ENCODE measurements at regions not wholly inside any gene's neighbourhood (a gene's known extent, or its start where the extent isn't known, plus 50 kb on each side); places are given as distances from the start of the nearest gene placed in this dataset.

- Histone ChIP-seq H2AFZ (no peak overlapping the region), H3K79me2 (no peaks in the 10 kb centered on the region), H3K36me3 (replicated peaks; ENCODE audit: insufficient read depth, low read depth) (no peaks in the 10 kb centered on the region), H3K4me2 (no peak overlapping the region), H3K9me3 (ENCODE audit: low read depth) (no peaks in the 10 kb centered on the region), H3K4me3 (no peak overlapping the region), H3K4me1 (ENCODE audit: insufficient read depth) (no peaks in the 10 kb centered on the region), H3K27ac (no peak overlapping the region), H3K27me3 (no peaks in the 10 kb centered on the region), H3K9me2 (replicated peaks; ENCODE audit: insufficient read depth) (no peaks in the 10 kb centered on the region), H4K20me1 (ENCODE audit: insufficient read depth, poor library complexity, severe bottlenecking) (no peaks in the 10 kb centered on the region)
- TF ChIP-seq EZH2phosphoT487 (IDR thresholded peaks at IDR 0.05; ENCODE audit: low read depth, severe bottlenecking, unreplicated experiment): no peak
- TF ChIP-seq EZH2 (IDR thresholded peaks at IDR 0.05; ENCODE audit: borderline replicate concordance): no peak
- no peak for TF ChIP-seq CTCF (IDR thresholded peaks at IDR 0.05; ENCODE audit: poor library complexity)
- no peak for DNase-seq (ENCODE audit: low spot score)
- 83% methylated on average over 3 of the region's 3 CpGs for WGBS (ENCODE audit: low lambda C conversion rate, missing lambda C conversion rate)
These were observed 825.7 kb upstream of the MAP3K7 start for GRCh38 chr6:91412532-91412931.

- 90% methylated on average over 3 of the region's 3 CpGs for WGBS (ENCODE audit: low lambda C conversion rate, missing lambda C conversion rate)
- H3K4me2 ChIP-seq: no peak overlapping the region
- H3K9me3 ChIP-seq (ENCODE audit: low read depth): no peaks in the 10 kb centered on the region
- no peaks in the 10 kb centered on the region for H3K27me3 ChIP-seq
- no peaks in the 10 kb centered on the region for H3K9me2 ChIP-seq (replicated peaks; ENCODE audit: insufficient read depth)
- no peak overlapping the region for H2AFZ ChIP-seq
- no peak for DNase-seq (ENCODE audit: low spot score)
- H3K4me3 ChIP-seq: no peak overlapping the region
- H4K20me1 ChIP-seq (ENCODE audit: insufficient read depth, poor library complexity, severe bottlenecking): no peaks in the 10 kb centered on the region
- no peak for TF ChIP-seq EZH2 (IDR thresholded peaks at IDR 0.05; ENCODE audit: borderline replicate concordance)
- no peaks in the 10 kb centered on the region for H3K79me2 ChIP-seq
- H3K27ac ChIP-seq: no peak overlapping the region
- no peaks in the 10 kb centered on the region for H3K36me3 ChIP-seq (replicated peaks; ENCODE audit: insufficient read depth, low read depth)
- no peaks in the 10 kb centered on the region for H3K4me1 ChIP-seq (ENCODE audit: insufficient read depth)
These were observed 820.8 kb upstream of the MAP3K7 start for GRCh38 chr6:91407706-91408105.

- no peak overlapping the region for H3K4me2 ChIP-seq
- no peak overlapping the region for H2AFZ ChIP-seq
- no peak overlapping the region for H3K27ac ChIP-seq
- TF ChIP-seq EZH2 (IDR thresholded peaks at IDR 0.05; ENCODE audit: borderline replicate concordance) (no peak), EZH2phosphoT487 (IDR thresholded peaks at IDR 0.05; ENCODE audit: low read depth, severe bottlenecking, unreplicated experiment) (no peak), CTCF (IDR thresholded peaks at IDR 0.05; ENCODE audit: poor library complexity) (no peak)
- H3K4me1 ChIP-seq (ENCODE audit: insufficient read depth): no peaks in the 10 kb centered on the region
- H3K9me3 ChIP-seq (ENCODE audit: low read depth): no peaks in the 10 kb centered on the region
- no peak overlapping the region for H3K4me3 ChIP-seq
- no peak for DNase-seq (ENCODE audit: low spot score)
- no peaks in the 10 kb centered on the region for H4K20me1 ChIP-seq (ENCODE audit: insufficient read depth, poor library complexity, severe bottlenecking)
- no peaks in the 10 kb centered on the region for H3K9me2 ChIP-seq (replicated peaks; ENCODE audit: insufficient read depth)
- H3K79me2 ChIP-seq: no peaks in the 10 kb centered on the region
- no peaks in the 10 kb centered on the region for H3K36me3 ChIP-seq (replicated peaks; ENCODE audit: insufficient read depth, low read depth)
- no peaks in the 10 kb centered on the region for H3K27me3 ChIP-seq
These were observed 806.1 kb upstream of the MAP3K7 start for GRCh38 chr6:91392951-91393350.

GRCh38 chr6:91387290-91388059 lies 800.6 kb upstream of the MAP3K7 start:
- H3K27me3 ChIP-seq: no peaks in the 10 kb centered on the region
- H3K4me2 ChIP-seq: no peak overlapping the region
- 75% methylated on average over 11 of the region's 11 CpGs for WGBS (ENCODE audit: low lambda C conversion rate, missing lambda C conversion rate)
- no peak overlapping the region for H2AFZ ChIP-seq
- H3K36me3 ChIP-seq (replicated peaks; ENCODE audit: insufficient read depth, low read depth): no peaks in the 10 kb centered on the region
- no peaks in the 10 kb centered on the region for H3K4me1 ChIP-seq (ENCODE audit: insufficient read depth)
- no peaks in the 10 kb centered on the region for H3K9me2 ChIP-seq (replicated peaks; ENCODE audit: insufficient read depth)
- no peaks in the 10 kb centered on the region for H4K20me1 ChIP-seq (ENCODE audit: insufficient read depth, poor library complexity, severe bottlenecking)
- no peaks in the 10 kb centered on the region for H3K79me2 ChIP-seq
- no peak overlapping the region for H3K4me3 ChIP-seq
- no peak overlapping the region for H3K27ac ChIP-seq
- no peaks in the 10 kb centered on the region for H3K9me3 ChIP-seq (ENCODE audit: low read depth)
- TF ChIP-seq CTCF (IDR thresholded peaks at IDR 0.05; ENCODE audit: poor library complexity): no peak
- TF ChIP-seq EZH2 (IDR thresholded peaks at IDR 0.05; ENCODE audit: borderline replicate concordance): no peak
- DNase-seq (ENCODE audit: low spot score): no peak

Data from hepatocyte (in vitro differentiated cells).